ENCODE measurements at regions not wholly inside any gene's neighbourhood (a gene's known extent, or its start where the extent isn't known, plus 50 kb on each side); places are given as distances from the start of the nearest gene placed in this dataset.
"Not testable (repeated sequence)": the region's sequence is repeated elsewhere in the genome, so short reads cannot be mapped to it uniquely, and the experiment has no call there.

- DNase-seq = no peak
These were observed 133.8 kb upstream of the CLEC14A start for GRCh38 chr14:38389681-38390080.

- DNase-seq = no peak
These were observed 131.9 kb upstream of the CLEC14A start for GRCh38 chr14:38387821-38388220.

GRCh38 chr14:38385836-38386235 lies 129.9 kb upstream of the CLEC14A start:
- no peak for DNase-seq

- DNase-seq = no peak
These were observed 129.4 kb upstream of the CLEC14A start for GRCh38 chr14:38385343-38385742.

GRCh38 chr14:38384741-38385140 lies 128.8 kb upstream of the CLEC14A start:
- DNase-seq = no peak

DNA sequence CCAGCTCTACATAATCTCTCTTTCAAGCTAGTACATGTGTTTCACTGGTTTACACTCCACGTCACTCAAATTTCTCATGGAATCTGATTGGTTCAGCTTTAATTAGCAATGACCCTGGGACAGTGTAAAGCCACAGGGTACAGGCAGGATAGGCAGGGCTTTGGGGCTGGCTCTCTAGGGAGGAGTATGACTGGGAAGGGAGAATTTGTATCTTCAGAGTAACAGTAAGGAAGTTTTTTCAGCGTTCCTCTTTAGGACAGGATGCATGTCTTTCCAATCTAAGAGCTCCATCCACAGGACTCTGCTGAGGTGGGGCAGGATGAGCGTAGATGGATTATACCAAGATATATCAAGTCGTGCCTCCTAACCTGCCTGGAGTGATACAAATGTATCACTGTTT lies 112.0 kb upstream of the CLEC14A start:
- DNase-seq = no peak

DNA sequence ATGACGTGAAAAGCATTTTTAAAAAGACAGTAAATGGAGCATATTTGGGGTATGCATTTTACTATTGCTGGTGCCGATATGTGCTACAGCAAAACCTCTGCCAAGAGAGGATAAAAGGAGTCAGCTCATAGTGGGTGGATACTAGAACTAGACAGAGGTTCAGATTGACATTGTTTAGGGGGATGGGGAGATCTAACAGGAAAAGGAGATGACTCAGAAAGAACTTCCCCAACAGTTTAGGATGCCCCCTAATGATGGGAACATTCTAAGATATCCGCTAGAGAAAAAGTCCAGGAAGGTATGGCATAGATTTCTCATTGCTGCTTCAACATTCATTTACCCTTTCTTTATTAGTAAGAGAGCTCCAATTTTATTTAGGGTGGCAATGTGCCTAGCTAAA lies 110.5 kb upstream of the CLEC14A start:
- no peak for DNase-seq

DNA sequence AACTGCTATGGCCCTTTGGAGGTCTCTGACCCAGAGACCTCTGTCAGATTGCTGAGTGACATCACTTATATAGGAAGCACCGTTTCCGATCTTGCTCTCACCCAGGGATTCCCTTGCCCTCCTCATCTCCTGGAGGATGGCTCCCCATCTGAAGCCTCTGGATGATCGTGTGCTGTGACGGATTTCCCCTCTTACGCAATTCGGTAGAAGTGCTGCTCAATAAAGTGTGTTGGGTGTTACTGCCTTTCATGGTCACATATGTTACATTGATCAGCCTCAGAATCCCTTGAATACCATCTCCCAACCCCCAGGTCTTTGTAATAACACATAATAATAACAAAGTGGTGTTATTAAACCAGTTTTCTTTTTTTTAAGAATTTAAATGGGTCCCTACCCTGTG lies 107.3 kb upstream of the CLEC14A start:
- no peak for DNase-seq

DNA sequence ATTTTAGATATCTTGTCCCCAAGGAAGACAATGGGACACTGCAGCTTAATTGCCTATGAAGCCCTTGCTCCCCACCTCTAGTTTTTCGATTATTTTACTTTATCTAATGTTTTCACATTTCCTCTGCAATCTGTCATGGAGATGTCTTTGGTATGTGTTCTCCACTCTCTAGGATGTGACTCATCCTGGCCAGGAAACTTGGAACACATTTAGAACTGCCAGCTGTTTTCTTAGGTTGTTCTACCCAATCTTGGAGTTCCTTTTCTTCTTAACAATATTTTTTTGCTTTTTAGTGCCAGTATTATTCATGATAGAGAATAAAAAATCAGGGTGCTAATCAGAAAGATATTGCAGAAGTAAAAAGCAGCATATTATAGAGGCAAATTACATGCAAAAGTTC lies 101.7 kb upstream of the CLEC14A start:
- DNase-seq = no peak

GRCh38 chr14:38355473-38355872 lies 99.6 kb upstream of the CLEC14A start:
- not testable (repeated sequence) for DNase-seq

- no peak for DNase-seq
These were observed 94.2 kb upstream of the CLEC14A start for GRCh38 chr14:38350102-38350501.

- DNase-seq = no peak
These were observed 86.9 kb upstream of the CLEC14A start for GRCh38 chr14:38342803-38343202.

DNA sequence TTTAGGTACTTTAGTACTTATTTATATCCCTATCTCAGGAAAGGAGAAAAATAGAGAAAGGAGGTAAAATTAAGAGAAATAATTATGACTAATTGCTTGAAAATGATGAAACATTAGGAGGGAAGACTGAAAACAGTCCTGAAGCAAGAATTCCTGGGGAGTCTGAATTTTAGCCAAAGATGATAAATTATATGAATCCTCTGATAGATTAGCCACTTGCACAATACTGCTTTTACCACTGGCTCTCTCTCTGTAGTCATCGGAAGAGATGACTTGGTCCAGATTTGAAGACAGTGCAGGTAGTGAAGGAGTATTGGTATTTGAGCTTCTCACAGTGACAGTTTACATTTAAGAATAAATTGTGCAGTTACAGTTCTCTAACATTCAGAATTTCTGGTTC lies 83.8 kb upstream of the CLEC14A start:
- DNase-seq = no peak

- DNase-seq = no peak
These were observed 80.4 kb upstream of the CLEC14A start for GRCh38 chr14:38336298-38336697.

- no peak for DNase-seq
These were observed 74.4 kb upstream of the CLEC14A start for GRCh38 chr14:38330275-38330674.

DNA sequence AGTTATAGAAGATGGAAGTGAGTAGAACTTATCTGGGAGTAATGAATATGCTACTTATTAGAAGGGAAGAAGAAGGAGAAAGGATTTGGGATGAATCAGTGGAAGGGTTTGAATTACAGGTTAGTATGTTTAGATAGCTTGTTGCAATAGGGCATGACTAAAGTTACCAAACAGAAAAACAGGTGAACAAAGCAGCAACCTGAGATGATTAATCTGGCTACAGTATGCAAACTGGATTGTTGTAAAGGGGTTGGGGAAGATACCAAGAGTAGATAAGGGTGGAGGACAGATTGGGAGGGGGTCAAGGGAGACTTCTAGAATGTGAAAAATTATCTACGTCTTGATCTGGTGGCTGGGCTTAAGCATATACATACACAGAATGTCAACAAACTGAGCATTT lies 73.4 kb upstream of the CLEC14A start:
- no peak for DNase-seq

DNA sequence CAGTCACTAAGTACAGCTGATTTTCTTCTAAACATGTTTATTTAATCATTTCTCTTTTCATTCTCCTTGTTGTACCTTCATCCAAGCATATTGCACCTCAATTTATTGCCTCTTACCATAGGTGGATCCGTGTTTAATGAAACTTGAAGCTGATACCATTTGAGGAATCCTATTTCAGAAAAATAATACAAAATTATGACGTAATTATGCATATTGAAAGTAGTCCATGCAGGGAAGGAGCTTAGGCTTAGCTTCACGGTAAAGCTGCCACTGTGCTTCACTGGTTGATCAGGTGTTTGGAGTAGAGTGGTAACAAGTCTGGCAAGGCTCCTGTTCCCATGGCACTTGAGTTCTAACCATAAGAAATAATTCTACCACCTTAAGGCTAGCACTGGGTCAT lies 61.0 kb upstream of the CLEC14A start:
- no peak for DNase-seq

DNA sequence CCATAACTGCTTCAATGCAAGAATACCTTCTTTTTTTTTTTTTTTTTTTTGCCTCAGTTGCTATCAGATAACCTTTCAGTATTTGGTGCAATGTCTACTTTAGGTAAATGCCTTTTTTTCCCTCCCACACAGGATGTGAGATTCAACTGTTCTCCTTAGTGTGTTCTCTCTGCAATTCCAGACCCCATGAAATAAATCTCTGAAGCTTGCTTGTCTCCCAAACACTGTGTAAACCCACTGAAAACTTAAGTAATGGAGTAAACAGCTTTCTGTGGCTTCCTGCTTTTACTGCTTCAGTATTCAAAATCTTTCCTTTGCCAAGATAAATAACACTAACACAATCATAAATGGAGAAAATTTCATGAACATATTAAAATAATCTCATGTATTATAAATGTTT lies 55.8 kb upstream of the CLEC14A start:
- DNase-seq = no peak

DNA sequence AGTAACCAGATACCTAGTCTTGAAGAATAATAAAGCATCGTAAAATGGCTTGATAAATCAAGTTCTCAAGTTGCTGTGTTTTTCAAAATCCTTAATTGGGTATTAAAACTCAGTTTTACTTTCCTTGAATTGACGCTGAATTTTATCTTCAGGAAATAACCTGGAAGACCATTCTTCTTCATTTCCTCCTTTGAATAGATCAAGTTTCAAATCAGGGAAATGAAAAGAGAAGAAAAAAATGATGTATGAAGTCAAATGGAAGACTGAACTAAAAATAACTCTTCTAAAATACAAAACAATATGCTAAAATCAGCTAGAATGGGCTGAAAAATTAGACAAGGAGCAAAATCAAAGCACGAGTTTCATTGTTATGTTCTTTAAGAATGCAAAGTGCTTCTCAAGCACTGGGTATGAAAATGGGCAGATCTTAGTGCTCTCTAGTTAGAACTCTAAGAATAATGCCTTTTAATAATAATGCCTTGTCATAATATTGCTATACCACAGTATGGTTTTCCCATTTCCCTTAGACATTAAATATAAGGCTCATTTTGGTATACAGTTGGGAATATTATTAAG lies 54.6 kb upstream of the CLEC14A start:
- no peak for DNase-seq

DNA sequence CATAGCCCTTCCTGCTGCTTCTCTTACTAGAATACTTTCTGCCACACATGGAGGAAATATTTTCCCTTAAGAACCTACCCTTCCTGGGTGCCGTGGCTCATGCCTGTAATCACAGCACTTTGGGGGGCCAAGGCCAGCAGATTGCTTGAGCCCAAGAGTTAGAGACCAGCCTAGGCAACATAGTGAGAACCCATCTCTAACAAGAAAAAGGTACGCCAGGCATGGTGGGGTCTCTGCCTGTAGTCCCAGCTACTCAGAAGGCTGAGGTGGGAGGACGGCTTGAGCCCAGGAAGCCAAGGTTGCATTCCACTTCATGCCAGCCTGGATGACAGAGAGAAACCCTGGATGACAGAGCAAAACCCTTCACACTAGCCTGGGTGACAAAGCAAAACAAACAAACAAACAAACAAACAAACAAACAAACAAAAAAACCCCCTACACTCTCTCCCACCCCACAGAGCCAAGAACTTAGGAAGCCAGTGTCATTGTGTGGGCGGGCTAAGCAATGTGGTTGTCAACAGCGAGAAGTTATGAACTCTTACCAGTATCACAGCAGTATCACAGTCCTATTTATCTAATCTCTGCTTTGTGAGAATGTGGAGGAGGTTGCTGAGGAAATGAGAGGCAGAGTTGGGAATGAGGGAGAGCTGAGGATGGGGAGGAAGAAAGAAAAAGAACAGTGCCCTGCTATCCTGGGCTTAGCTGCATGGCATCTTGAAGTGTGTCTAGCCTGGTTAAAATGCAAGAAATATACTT lies 53.8 kb upstream of the CLEC14A start:
- no peak for DNase-seq
